Glomerular visceral epithelial cell (primary cell): ENCODE measurements at regions not wholly inside any gene's neighbourhood (a gene's known extent, or its start where the extent isn't known, plus 50 kb on each side); places are given as distances from the start of the nearest gene placed in this dataset.

Experiments used
- DNase-seq: peaks from one replicate; pipeline ENCODE4 v3.0.0-alpha.2; 2016; ENCODE audit errors: extremely low spot score

GRCh38 chr2:219998714-219999227, 371.3 kb downstream of the SLC4A3 start:
- DNase-seq: no peak

- no peak for DNase-seq
Measured at GRCh38 chr2:220000080-220000479, 372.6 kb downstream of the SLC4A3 start.

DNA sequence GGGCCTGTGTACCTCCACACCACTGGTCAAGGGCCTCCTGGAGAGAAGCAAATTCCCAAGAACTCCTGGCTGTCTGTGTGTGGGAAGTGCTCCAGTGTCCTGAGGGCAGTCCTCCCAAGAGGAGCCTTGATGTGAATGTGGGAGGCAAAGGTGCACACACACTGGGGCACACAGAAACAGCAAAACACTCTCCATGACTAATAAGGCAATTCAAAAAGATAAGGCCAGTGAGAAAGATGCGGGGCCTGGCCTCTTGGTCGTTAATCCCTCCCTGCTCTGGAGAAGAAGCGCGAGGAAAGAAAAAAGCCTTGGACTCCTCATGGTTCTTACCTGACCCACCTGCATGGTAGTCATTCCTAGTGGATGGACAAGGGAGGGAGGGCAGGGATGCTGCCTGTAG, 373.2 kb downstream of the SLC4A3 start:
- no peak for DNase-seq

DNA sequence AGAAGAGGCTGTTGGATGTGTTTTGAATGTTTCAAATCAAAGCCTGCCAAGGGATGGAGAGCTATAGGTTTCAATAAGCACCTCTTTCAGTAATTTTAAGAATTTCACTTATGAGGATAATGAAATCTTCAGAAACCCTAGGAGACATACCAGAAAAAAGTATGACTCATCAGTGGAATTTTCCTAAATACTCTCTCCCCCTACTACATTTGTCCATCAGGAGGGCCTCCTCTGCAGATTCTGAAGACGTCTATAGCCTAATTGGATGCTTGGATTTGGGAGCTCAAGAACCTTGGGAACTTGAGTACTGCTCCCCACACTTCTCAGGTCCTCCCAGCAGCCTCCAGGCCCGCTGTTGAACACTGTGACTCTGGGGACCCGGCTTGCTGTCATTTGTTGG, 374.3 kb downstream of the SLC4A3 start:
- peak; percentile 8 for DNase-seq

GRCh38 chr2:220002251-220002650, 374.8 kb downstream of the SLC4A3 start:
- DNase-seq: no peak

DNA sequence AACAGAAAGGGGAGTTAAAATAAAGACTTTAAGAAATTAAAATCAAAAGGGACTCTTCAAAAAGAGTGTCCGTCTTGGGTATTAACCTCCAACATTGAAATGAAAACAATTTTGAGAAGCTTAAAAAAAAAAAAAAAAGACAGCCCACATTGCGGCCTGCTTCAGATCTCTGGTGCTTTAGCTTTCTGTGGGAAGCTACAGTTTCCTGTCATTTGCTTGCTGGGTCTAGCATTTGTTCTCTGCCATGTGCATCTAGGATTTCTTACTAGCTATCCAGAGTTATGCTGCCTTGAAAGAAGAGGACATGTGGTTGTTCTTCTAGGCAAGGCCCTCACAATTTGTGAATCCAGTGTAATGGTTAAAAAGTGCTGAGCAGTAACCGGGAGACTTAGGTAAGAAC, 375.3 kb downstream of the SLC4A3 start:
- DNase-seq: no peak

- DNase-seq: no peak
Measured at GRCh38 chr2:220005362-220005761, 377.9 kb downstream of the SLC4A3 start.

DNA sequence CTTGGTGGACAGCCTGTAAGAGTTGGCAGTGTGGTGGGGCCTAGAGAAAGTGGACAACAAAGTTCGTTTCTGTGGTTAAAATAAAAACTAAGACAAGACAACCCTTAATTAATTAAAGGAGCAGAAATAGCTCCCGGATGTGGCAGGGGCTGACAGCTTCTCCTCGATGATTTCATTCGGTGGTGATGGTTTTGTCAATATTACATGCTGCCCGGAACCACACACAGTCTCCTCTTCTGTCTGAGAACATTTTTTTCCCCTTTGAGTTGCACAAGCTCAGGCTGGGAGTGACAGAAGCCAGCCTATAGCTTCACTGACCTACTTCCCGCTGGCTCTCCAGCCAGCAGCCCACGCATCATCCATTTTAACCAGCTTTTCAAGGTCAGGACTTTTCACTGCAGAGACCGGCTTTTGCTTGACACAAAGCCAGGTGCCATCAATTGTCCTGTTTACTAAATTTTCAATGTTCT, 378.8 kb downstream of the SLC4A3 start:
- no peak for DNase-seq

GRCh38 chr2:220011859-220012258, 384.4 kb downstream of the SLC4A3 start:
- no peak for DNase-seq

GRCh38 chr2:220014961-220015360, 387.5 kb downstream of the SLC4A3 start:
- DNase-seq: no peak

DNA sequence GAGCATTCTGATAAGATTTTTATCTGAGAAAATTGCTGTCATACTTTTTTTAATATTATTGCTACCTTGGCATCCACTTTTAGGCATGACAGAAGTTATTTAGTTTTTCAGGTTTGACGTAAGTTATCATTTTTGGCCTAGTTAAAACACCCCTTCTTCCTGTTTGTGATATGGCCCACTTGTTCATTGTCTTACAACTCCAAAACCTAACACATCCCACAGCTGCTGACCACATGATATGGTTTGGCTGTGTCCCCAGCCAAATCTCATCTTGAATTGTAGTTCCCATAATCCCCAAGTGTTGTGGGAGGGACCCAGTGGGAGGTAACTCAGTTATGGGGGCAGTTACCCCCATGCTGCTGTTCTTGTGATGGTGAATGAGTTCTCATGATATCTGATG, 388.1 kb downstream of the SLC4A3 start:
- no peak for DNase-seq

DNA sequence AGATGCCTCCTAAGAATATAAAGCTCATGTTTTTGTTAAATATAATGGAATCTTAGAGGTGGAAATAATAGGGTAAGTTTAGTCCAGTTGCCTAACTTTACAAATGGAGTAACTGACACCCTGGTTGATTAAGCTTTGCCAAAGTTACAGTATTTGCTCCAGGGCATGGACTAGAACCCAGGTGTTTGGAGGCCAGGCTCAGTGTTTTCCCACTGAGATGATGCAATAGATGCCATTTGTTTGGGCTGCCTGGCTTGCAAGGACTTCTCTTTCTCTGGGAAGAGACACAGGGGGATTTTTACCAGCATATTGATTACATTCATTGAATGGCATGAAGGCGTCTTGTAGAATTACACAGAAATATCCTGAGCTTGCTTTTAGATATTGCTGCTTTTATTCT, 397.8 kb downstream of the SLC4A3 start:
- no peak for DNase-seq

- no peak for DNase-seq
Measured at GRCh38 chr2:220029013-220029412, 401.6 kb downstream of the SLC4A3 start.

GRCh38 chr2:220033546-220033945, 406.1 kb downstream of the SLC4A3 start:
- DNase-seq: no peak

DNA sequence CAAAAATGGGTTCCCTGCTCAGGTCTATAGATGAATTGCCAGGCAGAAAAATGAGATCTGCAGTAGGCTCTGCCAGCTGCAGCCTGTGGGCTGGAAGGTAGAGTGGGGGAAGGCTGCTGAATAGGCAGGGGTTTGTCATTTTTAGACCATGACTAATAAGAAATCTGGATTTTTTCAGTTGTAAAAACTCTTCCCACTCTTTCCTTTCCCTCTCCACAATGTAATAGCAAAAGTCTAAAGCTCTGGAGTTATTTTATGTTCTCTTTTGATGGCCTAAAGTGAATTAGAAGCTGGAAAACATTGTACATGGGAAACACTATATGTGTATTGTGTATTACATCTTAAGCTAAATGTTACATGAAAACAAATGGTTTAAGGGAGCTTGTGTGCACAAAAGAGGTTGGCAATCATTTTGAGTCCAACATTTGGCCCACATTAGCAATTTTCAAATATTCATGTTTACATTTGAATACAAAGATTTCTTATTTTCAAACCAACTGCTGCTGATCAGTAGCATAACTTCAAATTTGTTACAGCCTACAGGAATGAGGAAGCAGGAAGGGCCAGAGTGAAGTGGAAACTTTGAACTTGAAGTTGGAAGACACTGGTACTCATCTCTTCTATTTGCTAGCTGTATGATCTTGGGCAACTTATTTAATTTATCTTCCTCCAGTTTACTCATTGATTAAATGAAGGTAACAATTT, 407.1 kb downstream of the SLC4A3 start:
- DNase-seq: peak; percentile 66

- no peak for DNase-seq
Measured at GRCh38 chr2:220036431-220036830, 409.0 kb downstream of the SLC4A3 start.

DNA sequence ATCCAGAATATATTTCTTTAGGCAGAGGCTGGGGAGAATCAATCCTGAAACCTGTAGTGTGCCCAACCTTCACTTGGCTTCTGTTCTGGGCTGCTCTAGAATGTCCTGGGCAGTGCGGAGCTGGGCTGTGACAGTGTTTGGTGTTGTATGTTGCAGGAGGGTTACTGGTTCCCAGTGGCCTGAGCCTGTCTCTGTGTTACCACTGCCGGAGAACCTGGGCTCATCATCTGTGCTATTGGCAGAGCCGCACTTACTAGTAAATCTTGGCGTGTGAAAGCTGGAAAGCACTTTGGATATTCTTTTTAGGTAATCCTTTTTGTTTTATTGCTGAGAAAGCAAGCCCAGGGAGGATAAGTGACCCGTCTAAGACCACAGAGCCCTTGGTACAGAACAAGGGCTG, 412.9 kb downstream of the SLC4A3 start:
- no peak for DNase-seq

- no peak for DNase-seq
Measured at GRCh38 chr2:220041447-220041846, 414.0 kb downstream of the SLC4A3 start.

DNA sequence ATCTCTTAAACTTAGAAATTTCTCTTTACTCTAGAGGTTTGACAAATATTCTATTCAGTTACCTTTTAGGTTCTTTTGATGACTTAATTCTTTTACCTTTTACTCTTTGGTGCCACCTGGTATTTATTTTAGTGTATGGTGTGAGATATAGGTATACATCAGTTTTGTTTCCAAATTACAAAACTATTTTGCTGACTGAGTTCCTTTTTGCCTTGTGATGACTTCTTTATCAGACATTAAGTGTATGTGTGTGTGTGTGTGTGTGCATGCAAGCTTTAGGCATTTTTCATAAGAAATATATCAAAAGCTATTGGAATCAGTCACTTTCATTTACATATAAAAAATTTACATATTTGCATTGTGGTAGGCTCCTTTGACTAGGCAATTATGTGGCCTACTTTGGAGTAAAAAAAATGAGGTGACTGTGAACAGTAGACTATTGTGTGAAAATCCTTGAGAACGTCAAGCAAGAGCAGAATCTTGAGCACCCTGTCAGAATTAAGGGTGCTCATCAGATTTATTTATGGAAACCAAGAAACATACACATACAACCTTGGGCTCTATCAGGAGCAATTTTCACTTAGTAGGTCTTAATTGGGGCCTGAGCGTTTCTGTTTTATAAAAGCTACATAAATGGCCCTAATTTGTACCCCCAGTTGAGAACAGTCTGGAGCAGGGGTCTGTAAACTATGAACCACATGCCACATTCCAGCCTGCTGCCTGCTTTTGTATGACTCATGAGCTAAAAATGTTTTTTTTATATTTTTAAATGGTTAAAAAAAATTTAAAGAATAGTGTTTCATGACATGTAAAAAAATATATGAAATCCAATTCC, 415.9 kb downstream of the SLC4A3 start:
- peak; percentile 42 for DNase-seq

DNA sequence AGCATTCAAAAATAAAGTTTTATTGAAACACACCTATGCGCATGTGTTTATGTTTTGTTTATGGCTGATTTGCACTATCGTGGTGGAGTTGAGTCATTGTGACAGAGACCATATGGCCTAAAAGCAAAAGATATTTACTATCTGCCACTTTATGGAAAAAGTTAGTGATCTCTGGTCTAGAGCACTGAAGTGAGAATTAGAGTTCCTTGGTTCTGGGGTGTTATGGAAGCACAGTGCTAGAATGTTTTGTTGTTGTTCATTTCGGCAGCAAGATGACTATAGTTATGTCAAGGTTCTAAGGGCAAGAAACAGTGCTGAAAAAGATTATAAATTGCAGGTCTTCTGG, 416.5 kb downstream of the SLC4A3 start:
- DNase-seq: no peak

DNA sequence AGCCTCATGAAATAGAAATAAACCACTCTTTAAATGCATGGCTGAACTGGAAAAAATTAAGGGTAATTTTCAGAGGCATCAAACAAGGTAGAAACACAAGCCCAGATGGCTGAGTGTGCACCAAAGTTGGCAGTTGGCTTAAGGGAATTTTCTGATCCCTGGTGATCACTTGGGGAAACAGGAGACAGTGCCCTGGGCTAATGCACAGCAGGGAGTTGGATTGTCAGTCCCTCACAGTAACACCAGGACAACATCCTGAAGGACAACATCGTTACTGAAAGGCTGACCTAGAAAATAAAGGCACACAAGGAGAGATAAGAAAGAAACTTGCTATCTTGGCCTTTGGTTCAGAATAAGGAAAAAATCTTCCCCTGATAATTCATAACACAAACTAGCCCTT, 417.0 kb downstream of the SLC4A3 start:
- DNase-seq: no peak

DNA sequence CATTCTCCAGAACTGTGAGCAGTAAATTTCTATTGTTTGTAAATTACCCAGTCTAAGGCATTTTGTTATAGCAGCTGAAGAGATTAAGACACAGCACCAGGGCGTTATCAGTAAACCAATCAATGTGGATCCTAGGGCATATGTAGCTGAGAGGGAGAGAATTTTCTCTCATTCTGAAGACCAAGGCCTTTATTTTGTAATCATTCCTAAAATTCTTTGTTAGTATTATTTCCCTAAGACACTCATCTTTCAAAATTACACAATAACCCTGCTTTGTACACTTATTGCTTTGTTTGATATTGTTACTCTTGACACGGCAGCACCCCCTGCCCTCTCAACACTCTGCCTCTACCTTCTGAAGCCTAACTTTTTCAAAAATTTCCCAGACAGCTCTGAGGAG, 419.1 kb downstream of the SLC4A3 start:
- DNase-seq: no peak

- no peak for DNase-seq
Measured at GRCh38 chr2:220051716-220052115, 424.3 kb downstream of the SLC4A3 start.
